Epithelial cell of esophagus (primary cell): ENCODE measurements at regions not wholly inside any gene's neighbourhood (a gene's known extent, or its start where the extent isn't known, plus 50 kb on each side); places are given as distances from the start of the nearest gene placed in this dataset.

ENCODE experiments used
- DNase-seq: peaks from one replicate; pipeline ENCODE4 v3.0.0; 2010; ENCODE audit warnings: low read depth
- H3K4me3 ChIP-seq: 2 replicates; pipeline ENCODE4 v1.5.1; 2011; ENCODE audit warnings: mild to moderate bottlenecking, low read length, control low read depth
- TF ChIP-seq, protein P1 (sequence below): IDR thresholded peaks from 2 replicates; pipeline ENCODE4 v1.5.1; 2011; ENCODE audit warnings: low read depth, mild to moderate bottlenecking, low read length, control low read depth, inconsistent platforms; ENCODE audit not compliant: insufficient read depth; ENCODE audit errors: missing control alignments

DNA sequence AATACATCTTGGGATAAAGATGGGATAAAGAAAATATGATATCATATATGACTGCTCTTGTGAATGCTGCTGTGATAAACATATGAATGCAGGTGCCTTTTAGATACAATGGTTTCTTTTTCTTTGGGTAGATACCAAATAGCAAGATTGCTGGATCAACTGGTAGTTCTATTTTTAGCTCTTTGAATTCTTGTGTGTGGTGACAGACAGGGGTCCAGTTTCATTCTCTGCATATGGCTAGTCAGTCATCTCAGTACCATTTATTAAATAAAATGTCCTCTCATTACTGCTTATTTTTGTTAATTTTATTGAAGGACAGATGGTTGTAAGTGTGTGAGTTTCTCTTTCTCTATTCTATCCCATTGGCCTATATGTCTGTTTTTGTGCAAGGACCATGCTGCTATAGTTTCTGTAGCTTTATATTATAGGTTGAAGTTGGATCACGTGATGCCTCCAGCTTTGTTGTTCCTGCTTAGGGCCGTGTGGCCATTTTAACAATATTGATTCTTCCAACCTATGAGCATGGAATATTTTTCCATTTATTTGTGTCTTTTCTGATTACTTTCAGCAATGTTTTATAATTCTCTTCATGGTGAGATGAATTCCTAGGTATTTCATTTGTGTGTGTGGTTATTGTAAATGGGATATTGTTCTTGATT is 1089.8 kb upstream of the CADM2 start:
- DNase-seq: no peak
- H3K4me3 ChIP-seq: no peak overlapping the region
- TF ChIP-seq, protein P1, sequence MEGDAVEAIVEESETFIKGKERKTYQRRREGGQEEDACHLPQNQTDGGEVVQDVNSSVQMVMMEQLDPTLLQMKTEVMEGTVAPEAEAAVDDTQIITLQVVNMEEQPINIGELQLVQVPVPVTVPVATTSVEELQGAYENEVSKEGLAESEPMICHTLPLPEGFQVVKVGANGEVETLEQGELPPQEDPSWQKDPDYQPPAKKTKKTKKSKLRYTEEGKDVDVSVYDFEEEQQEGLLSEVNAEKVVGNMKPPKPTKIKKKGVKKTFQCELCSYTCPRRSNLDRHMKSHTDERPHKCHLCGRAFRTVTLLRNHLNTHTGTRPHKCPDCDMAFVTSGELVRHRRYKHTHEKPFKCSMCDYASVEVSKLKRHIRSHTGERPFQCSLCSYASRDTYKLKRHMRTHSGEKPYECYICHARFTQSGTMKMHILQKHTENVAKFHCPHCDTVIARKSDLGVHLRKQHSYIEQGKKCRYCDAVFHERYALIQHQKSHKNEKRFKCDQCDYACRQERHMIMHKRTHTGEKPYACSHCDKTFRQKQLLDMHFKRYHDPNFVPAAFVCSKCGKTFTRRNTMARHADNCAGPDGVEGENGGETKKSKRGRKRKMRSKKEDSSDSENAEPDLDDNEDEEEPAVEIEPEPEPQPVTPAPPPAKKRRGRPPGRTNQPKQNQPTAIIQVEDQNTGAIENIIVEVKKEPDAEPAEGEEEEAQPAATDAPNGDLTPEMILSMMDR: no peak

DNA sequence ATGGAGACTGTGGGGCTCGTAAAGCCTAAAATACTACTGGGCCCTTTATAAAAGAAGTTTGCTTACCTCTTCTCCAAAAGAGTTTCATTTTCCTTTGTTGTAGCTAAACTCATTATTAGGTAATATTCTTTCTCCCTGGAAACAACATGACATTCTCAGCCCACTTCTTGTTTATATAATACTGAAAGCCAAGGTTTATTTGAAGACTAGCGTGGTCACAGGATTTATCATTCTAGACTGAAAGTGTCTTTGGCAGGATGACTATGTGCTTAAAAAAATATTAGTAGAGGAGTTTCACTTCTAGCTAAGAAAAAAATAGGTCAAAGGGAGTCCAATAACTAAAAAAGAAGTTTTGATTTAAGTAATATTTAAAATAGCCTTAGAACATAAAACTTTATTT is 1085.2 kb upstream of the CADM2 start:
- no peak overlapping the region for H3K4me3 ChIP-seq
- TF ChIP-seq, protein P1: no peak
- DNase-seq: no peak

DNA sequence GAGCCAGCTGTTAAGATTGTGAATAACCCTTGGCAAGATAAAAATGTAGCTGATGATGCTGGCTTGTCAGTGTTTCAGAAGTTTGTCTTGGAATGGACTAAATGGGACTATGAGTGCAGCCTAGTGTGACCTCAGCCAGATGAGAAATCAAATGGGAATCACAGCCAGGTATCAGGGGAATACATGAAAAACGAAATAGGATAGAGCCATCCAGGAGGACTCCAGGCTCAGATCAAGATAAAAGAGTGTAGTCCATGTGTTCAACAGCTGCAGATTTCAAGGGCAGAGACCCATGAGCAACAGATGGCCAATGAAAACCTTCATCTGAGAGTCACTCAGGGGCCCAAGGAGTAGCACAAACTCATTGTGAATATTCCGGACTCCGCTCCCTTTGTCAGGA is 1080.9 kb upstream of the CADM2 start:
- no peak overlapping the region for H3K4me3 ChIP-seq
- no peak for DNase-seq
- TF ChIP-seq, protein P1: no peak

DNA sequence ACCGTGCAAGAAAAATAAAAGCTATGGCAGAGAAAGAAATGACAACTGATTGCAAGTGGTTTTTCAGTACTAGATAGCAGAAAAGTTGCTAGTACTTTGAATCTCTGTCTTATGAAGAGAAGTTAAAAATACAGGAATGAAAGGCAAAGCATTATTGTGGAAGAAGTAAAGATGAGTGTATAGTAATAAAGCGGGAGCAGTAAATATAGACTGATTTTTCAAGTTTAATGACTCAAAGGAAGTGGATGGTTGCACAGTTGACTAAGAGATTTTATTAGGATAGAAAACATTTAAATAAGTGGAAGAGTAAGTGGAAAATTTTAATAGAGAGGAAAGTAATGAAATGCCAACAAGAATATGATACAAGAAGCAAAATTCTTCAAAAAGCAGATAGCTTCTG is 1076.1 kb upstream of the CADM2 start:
- TF ChIP-seq, protein P1: no peak
- no peak for DNase-seq

DNA sequence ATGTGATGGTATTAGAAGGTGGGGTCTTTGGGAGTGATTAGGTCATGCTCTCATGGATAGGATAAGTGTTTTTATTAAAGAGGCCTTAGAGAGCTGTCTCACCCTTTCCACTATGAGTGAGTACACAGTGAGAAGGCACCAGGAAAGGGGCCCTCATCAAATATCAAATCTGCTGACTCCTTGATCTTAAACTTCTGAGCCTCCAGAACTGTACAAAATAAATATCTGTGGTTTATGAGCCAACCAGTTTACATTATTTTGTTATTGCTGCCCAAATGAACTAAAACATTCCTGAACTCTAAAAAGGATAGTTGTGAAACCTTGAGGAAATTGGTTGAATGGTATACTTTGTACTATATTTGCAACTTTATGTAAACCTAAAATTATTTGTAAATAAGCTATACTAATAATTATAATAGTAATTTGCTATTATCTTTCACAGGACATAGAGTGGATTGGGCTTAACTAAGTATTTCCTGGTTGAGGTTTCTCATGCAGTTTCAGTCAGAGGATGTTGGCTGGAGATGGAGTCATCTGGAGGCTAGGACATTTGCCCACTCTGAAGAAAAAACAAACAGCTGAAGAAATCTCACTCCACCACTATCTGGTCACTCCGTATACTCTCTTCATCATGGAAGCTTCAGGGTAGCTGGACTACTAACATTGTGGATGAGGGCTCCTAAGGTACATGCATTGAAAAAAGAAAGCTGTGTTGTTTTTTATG is 1068.6 kb upstream of the CADM2 start:
- DNase-seq: peak; percentile 4
- H3K4me3 ChIP-seq: no peak overlapping the region
- TF ChIP-seq, protein P1: no peak

More for the DNA sequence above, 1076.1 kb upstream of the CADM2 start:
- no peak overlapping the region for H3K4me3 ChIP-seq

DNA sequence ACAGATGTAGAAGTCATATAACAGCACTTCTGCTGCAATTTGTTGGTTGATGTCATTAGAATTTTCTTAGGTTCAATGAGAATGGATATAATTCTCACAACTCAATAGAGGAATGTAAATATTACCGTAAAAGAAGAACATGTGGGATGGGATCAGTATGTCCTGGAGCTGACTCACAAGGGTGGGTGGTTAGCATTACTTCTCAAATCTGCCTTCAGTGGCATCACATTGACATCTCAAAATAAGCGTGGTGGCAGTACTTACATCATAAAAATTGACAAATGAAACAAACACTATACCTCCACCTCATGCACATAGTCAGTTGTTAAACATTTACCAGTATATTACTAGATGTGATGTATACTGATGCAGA is 1068.0 kb upstream of the CADM2 start:
- peak; percentile 3 for DNase-seq
- TF ChIP-seq, protein P1: no peak
- no peak overlapping the region for H3K4me3 ChIP-seq
